ENCODE measurements at regions not wholly inside any gene's neighbourhood (a gene's known extent, or its start where the extent isn't known, plus 50 kb on each side); places are given as distances from the start of the nearest gene placed in this dataset.
A peak's percentile ranks its signal among the peaks of the same experiment; 100 is the strongest.

GRCh38 chr5:96340357-96340756 lies 92.7 kb downstream of the PCSK1 start:
- TF ChIP-seq CTCF (IDR thresholded peaks at IDR 0.05; ENCODE audit: insufficient read depth, low read depth, low read length, missing control alignments) = no peak
- no peak overlapping the region for H3K4me3 ChIP-seq (ENCODE audit: low read depth, low read length)
- DNase-seq (ENCODE audit: low read depth) = no peak

DNA sequence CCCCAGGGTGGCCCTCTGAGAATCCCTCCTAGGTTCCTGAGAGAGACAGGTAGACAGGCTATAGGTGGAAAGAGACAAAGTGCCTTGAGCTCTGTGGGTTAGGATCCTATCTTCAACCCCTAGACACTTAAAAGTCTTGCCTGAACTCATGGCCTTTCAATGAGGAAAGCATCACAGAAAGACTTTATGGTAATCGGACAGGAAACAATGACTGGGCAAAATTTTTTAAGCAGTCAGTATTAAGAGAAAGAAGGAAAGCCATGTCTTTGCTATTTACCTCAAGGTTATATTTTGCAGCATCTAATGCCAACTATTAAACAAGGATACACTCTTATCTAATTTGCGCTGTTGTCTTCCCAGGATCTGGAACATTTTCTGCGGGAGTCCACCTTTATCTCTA lies 93.2 kb downstream of the PCSK1 start:
- DNase-seq (ENCODE audit: low read depth) = no peak
- TF ChIP-seq CTCF (IDR thresholded peaks at IDR 0.05; ENCODE audit: insufficient read depth, low read depth, low read length, missing control alignments) = no peak
- no peak overlapping the region for H3K4me3 ChIP-seq (ENCODE audit: low read depth, low read length)

- no peak overlapping the region for H3K4me3 ChIP-seq (ENCODE audit: low read depth, low read length)
- no peak for DNase-seq (ENCODE audit: low read depth)
- TF ChIP-seq CTCF (IDR thresholded peaks at IDR 0.05; ENCODE audit: insufficient read depth, low read depth, low read length, missing control alignments) = no peak
Measured at GRCh38 chr5:96338624-96339415, 94.2 kb downstream of the PCSK1 start.

DNA sequence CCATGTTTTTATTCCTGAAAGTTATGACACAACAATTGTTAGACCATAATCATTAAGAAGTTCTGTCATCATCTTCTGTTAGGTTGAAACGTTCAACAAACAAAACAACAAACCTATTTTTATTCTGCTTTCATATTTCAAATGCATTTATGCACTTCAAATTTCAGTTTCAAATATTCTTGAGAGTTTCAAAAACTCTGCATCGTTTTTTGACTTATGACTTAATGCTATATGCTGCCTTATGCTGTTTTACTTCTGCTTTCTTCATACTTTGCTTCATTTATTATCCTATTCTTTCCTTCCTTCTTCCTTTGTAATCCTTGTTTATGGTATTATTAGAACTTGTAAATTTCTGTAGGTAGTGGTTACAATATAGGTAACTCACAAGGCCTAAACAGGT lies 95.0 kb downstream of the PCSK1 start:
- DNase-seq (ENCODE audit: low read depth) = peak; percentile 56
- no peak overlapping the region for H3K4me3 ChIP-seq (ENCODE audit: low read depth, low read length)
- TF ChIP-seq CTCF (IDR thresholded peaks at IDR 0.05; ENCODE audit: insufficient read depth, low read depth, low read length, missing control alignments) = no peak

- peak; percentile 48 for DNase-seq (ENCODE audit: low read depth)
- no peak overlapping the region for H3K4me3 ChIP-seq (ENCODE audit: low read depth, low read length)
Measured at GRCh38 chr5:96337048-96337781, 95.8 kb downstream of the PCSK1 start.

DNA sequence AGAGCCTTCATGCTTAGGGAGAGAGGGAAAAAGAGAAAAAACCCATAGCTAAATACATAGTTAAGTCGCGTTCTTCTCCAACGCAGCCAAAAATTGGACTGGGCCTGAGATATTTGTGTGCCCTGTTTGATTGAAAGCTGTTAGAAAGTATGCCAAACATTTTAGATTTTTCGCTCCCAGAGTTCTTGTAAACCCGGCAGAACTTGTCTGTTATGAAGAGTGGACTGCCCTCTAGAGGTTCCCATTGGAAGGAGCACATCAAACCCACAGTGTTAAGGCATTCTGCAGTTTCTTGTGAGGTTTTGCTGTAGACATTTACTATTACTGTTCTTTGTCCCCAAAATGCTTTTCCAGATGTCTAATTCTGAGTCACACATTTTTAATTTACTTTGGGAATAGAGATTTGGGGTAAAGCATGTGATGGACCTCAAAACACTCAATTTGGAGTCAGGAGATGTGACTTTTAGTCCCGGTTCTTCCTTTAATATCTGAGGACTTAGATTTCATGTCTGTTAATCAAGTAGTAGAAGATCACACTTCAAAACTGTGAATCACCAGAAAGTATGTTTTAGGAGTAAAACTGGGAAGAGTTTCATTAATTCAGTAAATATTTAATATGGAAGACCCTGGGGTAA lies 96.6 kb downstream of the PCSK1 start:
- peak; percentile 83 for TF ChIP-seq CTCF (IDR thresholded peaks at IDR 0.05; ENCODE audit: insufficient read depth, low read depth, low read length, missing control alignments)
- H3K4me3 ChIP-seq (ENCODE audit: low read depth, low read length) = no peak overlapping the region
- DNase-seq (ENCODE audit: low read depth) = peak; percentile 90

More at GRCh38 chr5:96337048-96337781, 95.8 kb downstream of the PCSK1 start:
- no peak for TF ChIP-seq CTCF (IDR thresholded peaks at IDR 0.05; ENCODE audit: insufficient read depth, low read depth, low read length, missing control alignments)
